ENCODE measurements at regions not wholly inside any gene's neighbourhood (a gene's known extent, or its start where the extent isn't known, plus 50 kb on each side); places are given as distances from the start of the nearest gene placed in this dataset.
"Not testable (repeated sequence)": the region's sequence is repeated elsewhere in the genome, so short reads cannot be mapped to it uniquely, and the experiment has no call there.

GRCh38 chr9:62874745-62875599 lies 1685.1 kb downstream of the SPATA31A7 start:
- not testable (repeated sequence) for H3K9me3 Mint-ChIP-seq
- peaks cover 28 to 49% (median 34%) of the 10 kb centered on the region in 5 donors for H3K27me3 Mint-ChIP-seq

GRCh38 chr9:62877552-62877951 lies 1687.7 kb downstream of the SPATA31A7 start:
- H3K4me3 ChIP-seq (ENCODE audit: low read length); H3K9me3 ChIP-seq (ENCODE audit: control insufficient read depth in 2 of 3, low read length in 3 of 3); H3K27ac Mint-ChIP-seq; DNase-seq; H3K27me3 ChIP-seq (ENCODE audit: control insufficient read depth in 2 of 2, insufficient read depth in 2 of 2, low read length in 2 of 2); POLR2A ChIA-PET; H3K4me3 Mint-ChIP-seq; H3K36me3 ChIP-seq (ENCODE audit: control insufficient read depth in 2 of 3, insufficient read depth in 3 of 3, low read length in 3 of 3); H3K36me3 Mint-ChIP-seq; H3K4me1 ChIP-seq (ENCODE audit: control insufficient read depth in 2 of 2, insufficient read depth in 2 of 2, low read length in 2 of 2); intact Hi-C loops (cut with micrococcal nuclease); ATAC-seq; H3K27ac ChIP-seq (ENCODE audit: low read depth, low read length); H3K9me3 Mint-ChIP-seq; CTCF ChIA-PET; H3K4me1 Mint-ChIP-seq: not testable (repeated sequence)
- H3K27me3 Mint-ChIP-seq, result peaks cover 28 to 53% (median 42%) of the 10 kb centered on the region in 5 donors

More at GRCh38 chr9:62874745-62875599, 1685.1 kb downstream of the SPATA31A7 start:
- H3K4me3 Mint-ChIP-seq; ATAC-seq; H3K36me3 Mint-ChIP-seq; DNase-seq; POLR2A ChIA-PET; intact Hi-C loops (cut with micrococcal nuclease); H3K27ac Mint-ChIP-seq; H3K36me3 ChIP-seq (ENCODE audit: control insufficient read depth in 2 of 3, insufficient read depth in 3 of 3, low read length in 3 of 3); H3K27me3 ChIP-seq (ENCODE audit: control insufficient read depth in 2 of 2, insufficient read depth in 2 of 2, low read length in 2 of 2); H3K4me3 ChIP-seq (ENCODE audit: low read length); H3K27ac ChIP-seq (ENCODE audit: low read depth, low read length); CTCF ChIA-PET; H3K4me1 ChIP-seq (ENCODE audit: control insufficient read depth in 2 of 2, insufficient read depth in 2 of 2, low read length in 2 of 2); H3K9me3 ChIP-seq (ENCODE audit: control insufficient read depth in 2 of 3, low read length in 3 of 3); H3K4me1 Mint-ChIP-seq: not testable (repeated sequence)

- H3K36me3 ChIP-seq (ENCODE audit: control insufficient read depth in 2 of 3, insufficient read depth in 3 of 3, low read length in 3 of 3); H3K4me3 Mint-ChIP-seq; intact Hi-C loops (cut with micrococcal nuclease); H3K27ac ChIP-seq (ENCODE audit: low read depth, low read length); H3K4me3 ChIP-seq (ENCODE audit: low read length); H3K27ac Mint-ChIP-seq; H3K9me3 ChIP-seq (ENCODE audit: control insufficient read depth in 2 of 3, low read length in 3 of 3); H3K9me3 Mint-ChIP-seq; POLR2A ChIA-PET; DNase-seq; H3K36me3 Mint-ChIP-seq; H3K4me1 Mint-ChIP-seq; ATAC-seq; CTCF ChIA-PET; H3K4me1 ChIP-seq (ENCODE audit: control insufficient read depth in 2 of 2, insufficient read depth in 2 of 2, low read length in 2 of 2); H3K27me3 ChIP-seq (ENCODE audit: control insufficient read depth in 2 of 2, insufficient read depth in 2 of 2, low read length in 2 of 2): not testable (repeated sequence)
- peaks cover 26 to 55% (median 46%) of the 10 kb centered on the region in 5 donors for H3K27me3 Mint-ChIP-seq
These were observed 1688.2 kb downstream of the SPATA31A7 start for GRCh38 chr9:62877987-62878386.

- H3K4me3 Mint-ChIP-seq; H3K4me3 ChIP-seq (ENCODE audit: low read length); H3K4me1 ChIP-seq (ENCODE audit: control insufficient read depth in 2 of 2, insufficient read depth in 2 of 2, low read length in 2 of 2); H3K27ac Mint-ChIP-seq; POLR2A ChIA-PET; H3K27me3 ChIP-seq (ENCODE audit: control insufficient read depth in 2 of 2, insufficient read depth in 2 of 2, low read length in 2 of 2); ATAC-seq; intact Hi-C loops (cut with micrococcal nuclease); H3K9me3 ChIP-seq (ENCODE audit: control insufficient read depth in 2 of 3, low read length in 3 of 3); H3K4me1 Mint-ChIP-seq; H3K36me3 ChIP-seq (ENCODE audit: control insufficient read depth in 2 of 3, insufficient read depth in 3 of 3, low read length in 3 of 3); DNase-seq; H3K9me3 Mint-ChIP-seq; H3K27ac ChIP-seq (ENCODE audit: low read depth, low read length); CTCF ChIA-PET; H3K36me3 Mint-ChIP-seq: not testable (repeated sequence)
- peaks cover 18 to 43% (median 39%) of the 10 kb centered on the region in 5 donors for H3K27me3 Mint-ChIP-seq
These were observed 1690.6 kb downstream of the SPATA31A7 start for GRCh38 chr9:62880453-62880852.

- H3K36me3 ChIP-seq (ENCODE audit: control insufficient read depth in 2 of 3, insufficient read depth in 3 of 3, low read length in 3 of 3); ATAC-seq; H3K9me3 ChIP-seq (ENCODE audit: control insufficient read depth in 2 of 3, low read length in 3 of 3); CTCF ChIA-PET; H3K4me1 Mint-ChIP-seq; H3K27ac Mint-ChIP-seq; DNase-seq; H3K9me3 Mint-ChIP-seq; intact Hi-C loops (cut with micrococcal nuclease); H3K27me3 ChIP-seq (ENCODE audit: control insufficient read depth in 2 of 2, insufficient read depth in 2 of 2, low read length in 2 of 2); POLR2A ChIA-PET; H3K4me1 ChIP-seq (ENCODE audit: control insufficient read depth in 2 of 2, insufficient read depth in 2 of 2, low read length in 2 of 2); H3K4me3 ChIP-seq (ENCODE audit: low read length); H3K36me3 Mint-ChIP-seq; H3K27ac ChIP-seq (ENCODE audit: low read depth, low read length); H3K4me3 Mint-ChIP-seq: not testable (repeated sequence)
- H3K27me3 Mint-ChIP-seq, result peaks cover 18 to 43% (median 39%) of the 10 kb centered on the region in 5 donors
These were observed 1691.1 kb downstream of the SPATA31A7 start for GRCh38 chr9:62880971-62881370.

GRCh38 chr9:62881811-62882210 lies 1692.0 kb downstream of the SPATA31A7 start:
- H3K36me3 ChIP-seq (ENCODE audit: control insufficient read depth in 2 of 3, insufficient read depth in 3 of 3, low read length in 3 of 3); H3K27ac Mint-ChIP-seq; H3K36me3 Mint-ChIP-seq; H3K4me3 ChIP-seq (ENCODE audit: low read length); H3K4me1 ChIP-seq (ENCODE audit: control insufficient read depth in 2 of 2, insufficient read depth in 2 of 2, low read length in 2 of 2); H3K27ac ChIP-seq (ENCODE audit: low read depth, low read length); CTCF ChIA-PET; H3K9me3 Mint-ChIP-seq; H3K9me3 ChIP-seq (ENCODE audit: control insufficient read depth in 2 of 3, low read length in 3 of 3); H3K4me1 Mint-ChIP-seq; H3K4me3 Mint-ChIP-seq; intact Hi-C loops (cut with micrococcal nuclease); ATAC-seq; DNase-seq; POLR2A ChIA-PET; H3K27me3 ChIP-seq (ENCODE audit: control insufficient read depth in 2 of 2, insufficient read depth in 2 of 2, low read length in 2 of 2): not testable (repeated sequence)
- H3K27me3 Mint-ChIP-seq, result peaks cover 18 to 43% (median 39%) of the 10 kb centered on the region in 5 donors

- H3K9me3 Mint-ChIP-seq; H3K27me3 ChIP-seq (ENCODE audit: control insufficient read depth in 2 of 2, insufficient read depth in 2 of 2, low read length in 2 of 2); H3K36me3 Mint-ChIP-seq; H3K27ac ChIP-seq (ENCODE audit: low read depth, low read length); DNase-seq; H3K4me3 ChIP-seq (ENCODE audit: low read length); H3K4me3 Mint-ChIP-seq; H3K9me3 ChIP-seq (ENCODE audit: control insufficient read depth in 2 of 3, low read length in 3 of 3); CTCF ChIA-PET; intact Hi-C loops (cut with micrococcal nuclease); H3K4me1 ChIP-seq (ENCODE audit: control insufficient read depth in 2 of 2, insufficient read depth in 2 of 2, low read length in 2 of 2); ATAC-seq; POLR2A ChIA-PET; H3K36me3 ChIP-seq (ENCODE audit: control insufficient read depth in 2 of 3, insufficient read depth in 3 of 3, low read length in 3 of 3); H3K27ac Mint-ChIP-seq; H3K4me1 Mint-ChIP-seq: not testable (repeated sequence)
- H3K27me3 Mint-ChIP-seq, result peaks cover 16 to 41% (median 39%) of the 10 kb centered on the region in 5 donors
These were observed 1692.9 kb downstream of the SPATA31A7 start for GRCh38 chr9:62882717-62883116.
